SK-N-DZ (cell line): ENCODE measurements at regions not wholly inside any gene's neighbourhood (a gene's known extent, or its start where the extent isn't known, plus 50 kb on each side); places are given as distances from the start of the nearest gene placed in this dataset.

Source experiments
- DNase-seq: peaks from one replicate; pipeline ENCODE4 v3.0.0-alpha.2; 2015; ENCODE audit warnings: low spot score

DNA sequence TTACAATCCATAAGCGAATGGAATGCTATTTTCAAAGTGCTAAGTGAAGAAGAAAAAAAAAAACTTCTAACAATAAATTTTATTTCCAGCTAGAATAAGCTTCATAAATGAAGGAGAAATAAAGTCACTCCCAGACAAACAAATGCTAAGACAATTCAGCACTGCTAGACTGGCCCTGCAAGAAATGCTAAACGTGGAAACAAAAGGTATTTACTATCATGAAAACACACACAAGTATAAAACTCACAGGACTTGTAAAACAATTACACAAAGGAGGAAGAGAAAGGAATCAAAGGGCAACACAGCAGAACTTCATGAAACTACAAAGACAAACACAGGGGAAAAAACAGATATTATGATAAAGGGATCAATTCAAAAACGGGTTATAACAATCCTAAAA is 85.8 kb upstream of the NELL2 start:
- DNase-seq, result no peak

DNA sequence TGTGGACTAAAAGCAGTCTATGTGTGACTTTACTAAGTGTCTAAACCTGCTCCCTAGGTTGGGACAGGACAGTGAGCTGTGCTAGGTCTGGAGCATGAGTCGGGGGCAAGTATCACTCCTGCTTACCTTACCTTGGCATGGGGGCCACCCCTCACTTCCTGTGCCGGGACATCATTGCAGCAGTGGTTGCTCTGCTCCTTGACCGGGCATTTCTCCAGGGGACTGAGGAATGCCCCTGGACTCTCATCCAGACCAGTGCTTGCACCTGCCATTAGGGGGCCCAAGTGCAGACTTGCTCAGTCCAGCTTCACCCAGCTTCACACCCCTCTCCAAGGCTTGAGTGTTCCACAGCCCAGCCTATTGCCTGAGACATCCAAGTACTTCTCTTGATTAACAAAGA is 84.7 kb upstream of the NELL2 start:
- DNase-seq, result no peak

DNA sequence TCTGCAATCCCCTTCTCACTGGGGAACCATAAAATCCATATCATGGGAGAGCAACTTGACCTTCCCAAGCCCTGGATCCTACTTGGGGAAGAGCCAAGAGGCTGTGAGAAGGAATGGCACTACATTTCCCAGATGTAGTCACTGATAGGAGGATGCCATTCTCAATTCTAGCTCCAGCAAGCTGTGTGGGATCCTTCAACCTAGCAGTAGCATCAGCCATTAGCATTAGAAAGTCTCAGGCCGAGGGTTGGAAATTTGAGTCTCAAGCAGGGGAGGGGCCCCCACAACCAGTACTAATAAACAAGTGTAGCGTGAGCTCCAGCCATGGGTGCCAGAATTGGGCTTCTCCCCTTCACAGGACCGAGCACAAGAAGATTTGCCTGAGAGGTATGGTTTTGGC is 84.3 kb upstream of the NELL2 start:
- DNase-seq, result no peak

DNA sequence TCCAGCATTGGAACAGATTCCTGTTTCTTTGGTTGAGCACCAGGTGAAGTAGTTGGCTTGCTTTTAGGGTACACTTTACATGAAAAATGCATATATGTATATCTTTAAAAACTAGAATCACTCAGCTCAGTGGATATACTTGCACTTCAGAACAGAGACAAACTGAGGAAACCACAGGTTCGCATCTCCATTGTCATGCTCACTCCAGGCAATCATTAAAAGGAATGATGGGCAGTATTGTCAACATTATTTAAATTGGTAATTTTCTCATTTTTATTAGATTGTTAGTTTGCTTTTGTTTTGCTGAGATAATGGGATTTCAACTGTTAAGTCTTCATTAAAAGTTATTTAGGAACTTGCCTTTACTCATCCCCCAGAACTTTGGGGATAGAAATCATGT is 71.0 kb upstream of the NELL2 start:
- DNase-seq, result no peak

DNA sequence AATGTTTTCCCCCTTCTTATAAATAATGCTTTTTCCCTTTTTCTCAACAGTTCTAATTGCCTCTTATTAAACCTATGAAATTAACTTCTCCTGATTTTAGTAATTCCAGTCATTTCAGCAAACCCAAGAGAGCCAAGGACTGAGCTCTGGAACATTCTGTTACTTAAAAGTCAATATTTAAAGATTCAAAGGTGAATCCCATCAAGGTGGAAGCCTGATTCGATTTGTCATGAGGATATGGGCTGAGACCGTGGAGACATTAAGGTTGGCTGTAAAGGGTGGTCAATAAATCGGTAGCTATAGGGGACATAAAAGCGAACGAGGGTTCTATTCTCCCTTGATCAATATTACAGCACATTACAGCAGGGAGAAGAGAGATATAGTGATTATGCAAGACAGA is 66.6 kb upstream of the NELL2 start:
- DNase-seq, result no peak

DNA sequence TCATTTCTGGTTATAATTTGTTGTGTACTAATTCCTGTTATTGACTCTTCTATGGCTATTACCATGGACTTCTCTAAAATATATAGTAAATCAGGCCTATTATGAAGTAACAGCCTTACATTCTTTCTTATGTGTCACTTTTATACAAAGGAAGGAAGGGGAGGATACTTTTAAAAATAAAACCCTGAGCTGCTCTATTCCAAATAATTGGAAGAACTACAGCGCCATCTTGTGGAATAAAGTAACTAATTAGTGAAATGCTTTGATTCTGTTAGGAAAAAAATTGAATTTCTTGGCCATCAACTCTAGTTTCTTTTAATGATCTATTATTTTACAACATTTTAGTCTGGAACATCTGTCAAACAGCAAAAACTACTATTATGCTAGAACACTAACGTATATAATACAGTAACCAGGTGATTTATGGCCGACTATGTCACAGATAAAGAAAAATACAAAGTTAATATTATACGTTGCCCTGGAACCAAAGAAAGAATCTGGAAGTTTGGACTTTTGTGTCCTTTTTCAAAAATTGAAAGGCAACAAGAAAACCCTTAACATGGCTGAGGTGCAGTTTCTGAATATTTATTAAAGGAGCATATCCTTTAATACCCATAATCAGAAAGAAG is 55.0 kb upstream of the NELL2 start:
- DNase-seq, result peak; percentile 70

DNA sequence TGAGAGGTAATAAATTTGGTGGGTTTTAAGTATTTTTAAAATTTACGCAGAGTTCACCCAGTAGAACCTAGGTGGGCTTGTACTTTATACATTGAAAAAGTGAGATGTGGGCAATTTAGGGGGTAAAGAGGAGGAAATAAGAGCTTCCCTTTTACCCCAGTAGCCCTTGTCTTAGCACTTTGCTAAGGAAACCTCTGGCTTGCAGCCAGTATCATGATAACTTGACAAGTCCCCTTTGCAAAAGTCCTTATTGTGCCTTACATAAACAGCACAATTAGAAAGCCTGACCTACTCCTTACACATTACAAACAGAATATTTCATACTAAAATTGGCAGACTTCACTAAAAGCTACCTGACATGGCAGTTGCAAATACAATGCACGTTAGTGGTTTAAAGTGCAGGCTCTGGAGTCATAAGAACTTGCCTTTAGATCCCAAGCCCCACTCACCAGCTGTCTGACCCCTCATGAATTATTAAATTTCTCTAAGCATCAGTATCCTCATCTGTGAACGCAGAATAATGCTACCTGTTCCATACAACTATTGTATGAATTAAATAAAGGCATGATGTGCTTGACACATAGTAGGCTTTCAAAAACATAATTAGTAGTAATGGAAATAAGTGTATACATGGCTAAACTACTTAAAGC is 53.2 kb upstream of the NELL2 start:
- DNase-seq, result no peak
